ENCODE measurements at regions not wholly inside any gene's neighbourhood (a gene's known extent, or its start where the extent isn't known, plus 50 kb on each side); places are given as distances from the start of the nearest gene placed in this dataset.
A peak's percentile ranks its signal among the peaks of the same experiment; 100 is the strongest.

DNA sequence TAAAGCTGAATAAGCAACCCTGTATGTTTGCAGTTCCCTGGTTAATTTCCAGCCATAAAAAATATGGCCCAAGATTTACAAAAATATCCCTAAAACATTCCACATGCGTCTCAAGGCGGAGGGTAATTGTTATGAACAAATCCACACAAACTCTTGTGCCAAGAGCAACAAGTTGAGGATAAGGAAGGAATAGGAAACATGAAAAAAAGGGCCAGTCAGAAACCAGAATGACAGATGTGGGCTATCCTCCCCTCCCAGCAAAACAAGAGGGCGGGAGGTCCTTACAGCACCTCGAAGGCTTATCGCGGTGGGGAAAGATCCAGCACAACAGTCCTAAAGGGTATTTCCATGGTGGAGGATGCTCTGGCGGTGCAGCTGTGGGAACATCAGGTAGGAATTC is 155.6 kb upstream of the HES1 start:
- no peaks in the 10 kb centered on the region for H3K36me3 ChIP-seq (ENCODE audit: control insufficient read depth, insufficient read depth, low read length)
- H3K4me2 ChIP-seq (ENCODE audit: low read length), result no peak overlapping the region
- no peak overlapping the region for H2AFZ ChIP-seq
- H3K9ac ChIP-seq, result no peak overlapping the region
- H3K27me3 ChIP-seq (ENCODE audit: control insufficient read depth, insufficient read depth, low read length), result no peaks in the 10 kb centered on the region
- no peak overlapping the region for H3K27ac ChIP-seq
- H3K79me2 ChIP-seq, result no peaks in the 10 kb centered on the region
- H3K4me1 ChIP-seq, result peaks cover 8% of the 10 kb centered on the region
- H3K9me3 ChIP-seq (ENCODE audit: control insufficient read depth, low read length), result no peaks in the 10 kb centered on the region
- TF ChIP-seq, protein P1, sequence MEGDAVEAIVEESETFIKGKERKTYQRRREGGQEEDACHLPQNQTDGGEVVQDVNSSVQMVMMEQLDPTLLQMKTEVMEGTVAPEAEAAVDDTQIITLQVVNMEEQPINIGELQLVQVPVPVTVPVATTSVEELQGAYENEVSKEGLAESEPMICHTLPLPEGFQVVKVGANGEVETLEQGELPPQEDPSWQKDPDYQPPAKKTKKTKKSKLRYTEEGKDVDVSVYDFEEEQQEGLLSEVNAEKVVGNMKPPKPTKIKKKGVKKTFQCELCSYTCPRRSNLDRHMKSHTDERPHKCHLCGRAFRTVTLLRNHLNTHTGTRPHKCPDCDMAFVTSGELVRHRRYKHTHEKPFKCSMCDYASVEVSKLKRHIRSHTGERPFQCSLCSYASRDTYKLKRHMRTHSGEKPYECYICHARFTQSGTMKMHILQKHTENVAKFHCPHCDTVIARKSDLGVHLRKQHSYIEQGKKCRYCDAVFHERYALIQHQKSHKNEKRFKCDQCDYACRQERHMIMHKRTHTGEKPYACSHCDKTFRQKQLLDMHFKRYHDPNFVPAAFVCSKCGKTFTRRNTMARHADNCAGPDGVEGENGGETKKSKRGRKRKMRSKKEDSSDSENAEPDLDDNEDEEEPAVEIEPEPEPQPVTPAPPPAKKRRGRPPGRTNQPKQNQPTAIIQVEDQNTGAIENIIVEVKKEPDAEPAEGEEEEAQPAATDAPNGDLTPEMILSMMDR (IDR thresholded peaks at IDR 0.05), result no peak
- H3K4me3 ChIP-seq (ENCODE audit: low read depth, low read length), result no peak overlapping the region

DNA sequence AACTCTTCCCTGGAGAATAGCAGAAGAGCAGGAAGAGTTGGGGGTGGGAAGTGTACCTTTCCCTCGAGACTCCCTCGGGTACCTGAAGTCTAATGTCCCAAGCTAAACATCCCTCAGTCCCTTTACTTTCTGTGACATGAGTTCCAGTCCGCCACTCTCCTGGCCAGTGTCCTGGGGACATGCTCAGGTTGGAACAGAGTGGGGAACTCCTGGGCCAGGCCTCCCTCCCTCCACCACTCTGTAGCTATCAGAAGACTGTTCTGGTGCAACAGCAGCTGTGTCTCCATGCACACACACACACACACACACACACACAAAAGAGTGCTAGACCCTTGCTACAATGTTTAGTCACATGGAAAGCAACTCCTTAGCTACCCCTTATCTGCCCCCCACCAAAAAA is 155.0 kb upstream of the HES1 start:
- H3K27ac ChIP-seq, result no peak overlapping the region
- H3K4me2 ChIP-seq (ENCODE audit: low read length), result no peak overlapping the region
- H2AFZ ChIP-seq, result no peak overlapping the region
- H3K4me1 ChIP-seq, result peaks cover 8% of the 10 kb centered on the region
- H3K36me3 ChIP-seq (ENCODE audit: control insufficient read depth, insufficient read depth, low read length), result no peaks in the 10 kb centered on the region
- H3K27me3 ChIP-seq (ENCODE audit: control insufficient read depth, insufficient read depth, low read length), result no peaks in the 10 kb centered on the region
- H3K9ac ChIP-seq, result no peak overlapping the region
- no peak overlapping the region for H3K4me3 ChIP-seq (ENCODE audit: low read depth, low read length)
- H3K9me3 ChIP-seq (ENCODE audit: control insufficient read depth, low read length), result no peaks in the 10 kb centered on the region
- TF ChIP-seq, protein P1 (IDR thresholded peaks at IDR 0.05), result no peak
- no peaks in the 10 kb centered on the region for H3K79me2 ChIP-seq

DNA sequence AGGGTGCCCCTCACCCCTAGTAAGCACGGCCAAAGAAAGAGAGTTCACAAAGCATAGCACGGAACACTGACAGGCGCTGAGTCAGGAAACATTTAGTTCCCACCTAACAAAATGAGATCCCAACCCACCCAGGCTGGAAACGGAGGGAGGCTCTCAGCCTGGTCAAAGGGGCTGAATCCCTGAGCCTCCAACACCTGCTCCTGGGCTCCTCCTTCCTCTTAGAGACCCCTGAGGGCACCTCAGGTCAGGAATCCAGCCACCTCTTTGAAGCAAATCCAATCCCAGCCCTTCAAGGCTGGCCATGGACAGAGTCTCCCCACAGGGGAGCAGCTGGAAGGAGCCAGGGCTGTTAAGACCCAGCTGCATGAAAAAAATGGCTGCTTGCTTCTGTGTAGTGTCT is 154.4 kb upstream of the HES1 start:
- H3K36me3 ChIP-seq (ENCODE audit: control insufficient read depth, insufficient read depth, low read length), result no peaks in the 10 kb centered on the region
- H3K27ac ChIP-seq, result no peak overlapping the region

DNA sequence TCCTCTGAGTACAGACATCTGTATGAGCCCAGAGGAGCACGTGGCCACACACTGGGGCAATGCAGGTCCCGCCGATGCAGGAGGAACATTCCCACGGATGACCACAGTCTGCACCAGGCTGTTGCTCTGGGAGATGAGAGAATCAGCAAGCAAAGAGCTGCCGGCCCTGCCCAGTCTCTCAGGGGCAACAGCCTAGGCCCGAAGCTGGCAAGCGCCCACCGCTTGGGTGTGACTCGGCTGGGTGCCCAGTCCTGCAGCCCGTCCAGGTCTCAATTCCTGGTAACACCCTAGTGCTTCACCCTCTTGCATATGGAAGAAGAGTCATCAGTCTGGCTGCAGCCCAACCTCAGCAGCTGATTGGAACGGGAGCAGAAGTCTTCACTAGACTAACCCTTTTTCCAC is 153.7 kb upstream of the HES1 start:
- Histone ChIP-seq H3K79me2 (no peaks in the 10 kb centered on the region), H3K9ac (no peak overlapping the region), H3K27ac (no peak overlapping the region), H3K4me1 (peaks cover 8% of the 10 kb centered on the region), H3K27me3 (ENCODE audit: control insufficient read depth, insufficient read depth, low read length) (no peaks in the 10 kb centered on the region), H3K36me3 (ENCODE audit: control insufficient read depth, insufficient read depth, low read length) (no peaks in the 10 kb centered on the region), H2AFZ (no peak overlapping the region), H3K9me3 (ENCODE audit: control insufficient read depth, low read length) (no peaks in the 10 kb centered on the region), H3K4me2 (ENCODE audit: low read length) (no peak overlapping the region), H3K4me3 (ENCODE audit: low read depth, low read length) (no peak overlapping the region)
- TF ChIP-seq, protein P1 (IDR thresholded peaks at IDR 0.05), result no peak

More for the DNA sequence above, 154.4 kb upstream of the HES1 start:
- no peak overlapping the region for H3K4me3 ChIP-seq (ENCODE audit: low read depth, low read length)
- TF ChIP-seq, protein P1 (IDR thresholded peaks at IDR 0.05), result no peak
- H3K9me3 ChIP-seq (ENCODE audit: control insufficient read depth, low read length), result no peaks in the 10 kb centered on the region
- H2AFZ ChIP-seq, result peak overlapping the region; percentile 58
- H3K4me1 ChIP-seq, result peaks cover 8% of the 10 kb centered on the region
- H3K9ac ChIP-seq, result no peak overlapping the region
- H3K79me2 ChIP-seq, result no peaks in the 10 kb centered on the region
- no peak overlapping the region for H3K4me2 ChIP-seq (ENCODE audit: low read length)
- no peaks in the 10 kb centered on the region for H3K27me3 ChIP-seq (ENCODE audit: control insufficient read depth, insufficient read depth, low read length)
